ENCODE measurements at regions not wholly inside any gene's neighbourhood (a gene's known extent, or its start where the extent isn't known, plus 50 kb on each side); places are given as distances from the start of the nearest gene placed in this dataset.

- Histone ChIP-seq H3K4me1 (peaks cover 0 to 2% of the 10 kb centered on the region in 2 donors), H3K9me3 (no peaks in the 10 kb centered on the region), H3K27me3 (no peaks in the 10 kb centered on the region), H3K36me3 (no peaks in the 10 kb centered on the region), H3K4me3 (no peak overlapping the region), H3K27ac (no peak overlapping the region)
- DNase-seq (ENCODE audit: low spot score in 2 of 2): no peak
- intact Hi-C loops (cut with DNase I): no loop called here
- TF ChIP-seq CTCF (IDR thresholded peaks at IDR 0.05): no peak
These were observed 60.8 kb upstream of the EDN1 start for GRCh38 chr6:12229332-12229731.

GRCh38 chr6:12230523-12230922, 59.6 kb upstream of the EDN1 start:
- intact Hi-C loops (cut with DNase I): loop anchor here (10.0 kb wide), 1 partner anchor 196 kb away; no protein-coding TSS in a partner anchor
- no peak for TF ChIP-seq CTCF (IDR thresholded peaks at IDR 0.05)
- no peak for DNase-seq (ENCODE audit: low spot score in 2 of 2)
- Histone ChIP-seq H3K4me3 (no peak overlapping the region), H3K4me1 (peaks cover 0 to 2% of the 10 kb centered on the region in 2 donors), H3K9me3 (no peaks in the 10 kb centered on the region), H3K36me3 (no peaks in the 10 kb centered on the region), H3K27me3 (no peaks in the 10 kb centered on the region), H3K27ac (no peak overlapping the region)

GRCh38 chr6:12232339-12232738, 57.8 kb upstream of the EDN1 start:
- no peak for TF ChIP-seq CTCF (IDR thresholded peaks at IDR 0.05)
- intact Hi-C loops (cut with DNase I): loop anchor here (10.0 kb wide), 1 partner anchor 198 kb away; no protein-coding TSS in a partner anchor

GRCh38 chr6:12232821-12233220, 57.3 kb upstream of the EDN1 start:
- H3K36me3 ChIP-seq: no peaks in the 10 kb centered on the region
- H3K27me3 ChIP-seq: no peaks in the 10 kb centered on the region
- H3K4me3 ChIP-seq: no peak overlapping the region
- peaks cover 0 to 2% of the 10 kb centered on the region in 2 donors for H3K4me1 ChIP-seq
- no peak for DNase-seq (ENCODE audit: low spot score in 2 of 2)
- intact Hi-C loops (cut with DNase I): loop anchor here (10.0 kb wide), 1 partner anchor 198 kb away; no protein-coding TSS in a partner anchor
- no peaks in the 10 kb centered on the region for H3K9me3 ChIP-seq
- no peak overlapping the region for H3K27ac ChIP-seq
- TF ChIP-seq CTCF (IDR thresholded peaks at IDR 0.05): no peak

More at GRCh38 chr6:12232339-12232738, 57.8 kb upstream of the EDN1 start:
- Histone ChIP-seq H3K27me3 (no peaks in the 10 kb centered on the region), H3K4me1 (peaks cover 0 to 2% of the 10 kb centered on the region in 2 donors), H3K4me3 (no peak overlapping the region), H3K36me3 (no peaks in the 10 kb centered on the region), H3K9me3 (no peaks in the 10 kb centered on the region), H3K27ac (no peak overlapping the region)
- DNase-seq (ENCODE audit: low spot score in 2 of 2): no peak

GRCh38 chr6:12233693-12234571, 56.2 kb upstream of the EDN1 start:
- DNase-seq (ENCODE audit: low spot score in 2 of 2): peak in 1 of 2 donors; percentile 68
- H3K27ac ChIP-seq: peak overlapping the region in 1 of 2 donors; percentile 23

More at GRCh38 chr6:12233693-12234571, 56.2 kb upstream of the EDN1 start:
- no peaks in the 10 kb centered on the region for H3K9me3 ChIP-seq
- intact Hi-C loops (cut with DNase I): loop anchor here (1.0 to 10.0 kb wide), 4 partner anchors 199 to 649 kb away; no protein-coding TSS in a partner anchor
- H3K36me3 ChIP-seq: no peaks in the 10 kb centered on the region
- H3K4me1 ChIP-seq: peaks cover 0 to 2% of the 10 kb centered on the region in 2 donors
- H3K27me3 ChIP-seq: no peaks in the 10 kb centered on the region
- H3K4me3 ChIP-seq: no peak overlapping the region
- peak; percentile 76 to 86 (median 85) for TF ChIP-seq CTCF (IDR thresholded peaks at IDR 0.05)
